ENCODE measurements at regions not wholly inside any gene's neighbourhood (a gene's known extent, or its start where the extent isn't known, plus 50 kb on each side); places are given as distances from the start of the nearest gene placed in this dataset.

DNA sequence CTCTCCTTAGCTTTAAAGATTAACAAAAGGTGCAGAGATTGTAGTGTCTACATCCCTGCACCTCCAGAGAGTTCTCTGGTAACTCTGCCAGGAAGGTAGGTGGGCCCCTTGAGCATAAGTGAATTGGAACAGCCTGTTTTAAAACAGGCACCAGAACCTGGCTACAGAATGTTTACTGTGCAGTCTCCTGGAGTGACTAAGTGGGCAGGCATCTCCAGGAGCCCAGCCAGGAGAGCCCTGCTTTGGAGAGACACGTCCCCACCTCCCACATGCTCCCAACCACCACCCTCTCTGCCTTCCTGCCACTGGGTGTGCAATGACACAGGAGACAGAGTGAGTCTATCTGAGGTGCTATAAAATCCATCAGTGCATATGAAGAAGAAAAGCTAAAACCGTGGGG, 110.3 kb upstream of the EYA4 start:
- TF ChIP-seq, protein P1, sequence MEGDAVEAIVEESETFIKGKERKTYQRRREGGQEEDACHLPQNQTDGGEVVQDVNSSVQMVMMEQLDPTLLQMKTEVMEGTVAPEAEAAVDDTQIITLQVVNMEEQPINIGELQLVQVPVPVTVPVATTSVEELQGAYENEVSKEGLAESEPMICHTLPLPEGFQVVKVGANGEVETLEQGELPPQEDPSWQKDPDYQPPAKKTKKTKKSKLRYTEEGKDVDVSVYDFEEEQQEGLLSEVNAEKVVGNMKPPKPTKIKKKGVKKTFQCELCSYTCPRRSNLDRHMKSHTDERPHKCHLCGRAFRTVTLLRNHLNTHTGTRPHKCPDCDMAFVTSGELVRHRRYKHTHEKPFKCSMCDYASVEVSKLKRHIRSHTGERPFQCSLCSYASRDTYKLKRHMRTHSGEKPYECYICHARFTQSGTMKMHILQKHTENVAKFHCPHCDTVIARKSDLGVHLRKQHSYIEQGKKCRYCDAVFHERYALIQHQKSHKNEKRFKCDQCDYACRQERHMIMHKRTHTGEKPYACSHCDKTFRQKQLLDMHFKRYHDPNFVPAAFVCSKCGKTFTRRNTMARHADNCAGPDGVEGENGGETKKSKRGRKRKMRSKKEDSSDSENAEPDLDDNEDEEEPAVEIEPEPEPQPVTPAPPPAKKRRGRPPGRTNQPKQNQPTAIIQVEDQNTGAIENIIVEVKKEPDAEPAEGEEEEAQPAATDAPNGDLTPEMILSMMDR (IDR thresholded peaks at IDR 0.05): no peak
- TF ChIP-seq POLR2A (IDR thresholded peaks at IDR 0.05) (no peak), POLR2AphosphoS5 (IDR thresholded peaks at IDR 0.05) (no peak)

All from transverse colon (tissue), 4 donors.